SK-N-SH (cell line): ENCODE measurements at regions not wholly inside any gene's neighbourhood (a gene's known extent, or its start where the extent isn't known, plus 50 kb on each side); places are given as distances from the start of the nearest gene placed in this dataset.

Experiments used
- CTCF ChIA-PET: fragments of 300-600, 350-600 bp; formaldehyde crosslinking; extraction: SDS; loops from one replicate; lab custom pipeline; 2021; lab: Yijun Ruan, JAX
- POLR2A ChIA-PET: fragments of 350-600 bp; sonication (Branson Sonifier 250); formaldehyde crosslinking; extraction: SDS; loops from one replicate; lab custom pipeline; 2020; ENCODE audit warnings: antibody characterized with exemption, inconsistent platforms; lab: Yijun Ruan, JAX
- DNase-seq: peaks from one replicate; pipeline ENCODE4 v3.0.0; 2012
- H2AFZ ChIP-seq: fragments of 200-600 bp; sonication (generic); 2 replicates; pipeline ENCODE4 v1.8.1; 2016; ENCODE audit warnings: antibody characterized with exemption, mild to moderate bottlenecking, low read depth
- H3F3A ChIP-seq: fragments of 200-600 bp; sonication (generic); replicated peaks from 2 replicates; pipeline ENCODE3; 2016; ENCODE audit warnings: antibody characterized with exemption, mild to moderate bottlenecking; ENCODE audit not compliant: insufficient read depth
- H3K27ac ChIP-seq, 2 experiments: fragments of 200-500 bp in 1 of 2; fragments of 200-600 bp in 1 of 2; sonication (Bioruptor generic) in 1 of 2; sonication (generic), shearing (Covaris generic) in 1 of 2; 2 replicates each; pipeline versions ENCODE4 v1.5.1 to v1.6.1; 2014 to 2016; ENCODE audit warnings: low read depth in 2 of 2, inconsistent platforms in 1 of 2, low read length in 1 of 2, mild to moderate bottlenecking in 1 of 2, mixed read lengths in 1 of 2
- H3K27me3 ChIP-seq: fragments of 200-600 bp; sonication (generic), shearing (Covaris generic); 2 replicates; pipeline ENCODE4 v1.6.1; 2016; ENCODE audit warnings: mixed run types; ENCODE audit not compliant: insufficient read depth
- H3K36me3 ChIP-seq, 2 experiments: fragments of 200-500 bp in 1 of 2; fragments of 200-600 bp in 1 of 2; sonication (Bioruptor generic) in 1 of 2; sonication (generic) in 1 of 2; replicated peaks in 1 of 2; 2 replicates each; pipeline versions ENCODE3 to v1.5.1; 2014 to 2016; ENCODE audit warnings: low read length in 1 of 2, mild to moderate bottlenecking in 1 of 2; ENCODE audit not compliant: insufficient read depth in 2 of 2, control insufficient read depth in 1 of 2
- H3K4me1 ChIP-seq, 2 experiments: fragments of 200-500 bp in 1 of 2; fragments of 200-600 bp in 1 of 2; sonication (Bioruptor generic) in 1 of 2; sonication (generic), shearing (Covaris generic) in 1 of 2; 2 replicates each; pipeline versions ENCODE4 v1.5.1 to v1.6.1; 2014 to 2016; ENCODE audit warnings: low read depth in 1 of 2, low read length in 1 of 2, mixed run types in 1 of 2; ENCODE audit not compliant: insufficient read depth in 2 of 2, control insufficient read depth in 1 of 2
- H3K4me2 ChIP-seq: fragments of 200-600 bp; sonication (generic), shearing (Covaris generic); 2 replicates; pipeline ENCODE4 v1.6.1; 2017; ENCODE audit warnings: mixed run types
- H3K4me3 ChIP-seq, 2 experiments: fragments of 200-500 bp in 1 of 2; fragments of 200-600 bp in 1 of 2; sonication (Bioruptor generic) in 1 of 2; sonication (generic), shearing (Covaris generic) in 1 of 2; 2 replicates each; pipeline versions ENCODE4 v1.5.1 to v1.8.1; 2014 to 2016; ENCODE audit warnings: low read depth in 2 of 2, inconsistent platforms in 1 of 2, low read length in 1 of 2, mild to moderate bottlenecking in 1 of 2, mixed read lengths in 1 of 2, moderate library complexity in 1 of 2
- H3K79me2 ChIP-seq: fragments of 200-600 bp; sonication (generic); 2 replicates; pipeline ENCODE4 v1.8.1; 2017; ENCODE audit warnings: mild to moderate bottlenecking; ENCODE audit not compliant: insufficient read depth
- H3K9ac ChIP-seq: fragments of 200-600 bp; sonication (generic); 2 replicates; pipeline ENCODE4 v1.6.1; 2017; ENCODE audit warnings: mixed run types
- H3K9me2 ChIP-seq: fragments of 200-600 bp; sonication (generic); 2 replicates; pipeline ENCODE4 v1.6.1; 2017; ENCODE audit warnings: mixed run types
- H3K9me3 ChIP-seq: fragments of 200-600 bp; sonication (generic); 2 replicates; pipeline ENCODE4 v1.6.1; 2017; ENCODE audit warnings: mixed run types, mild to moderate bottlenecking, moderate library complexity
- H4K20me1 ChIP-seq: fragments of 200-600 bp; sonication (generic); 2 replicates; pipeline ENCODE4 v1.6.1; 2017; ENCODE audit warnings: mild to moderate bottlenecking, mixed run types; ENCODE audit not compliant: insufficient read depth
- ELF1 ChIP-seq: IDR thresholded peaks from 2 replicates; pipeline ENCODE4 v1.4.0; 2012
- EP300 ChIP-seq, 2 experiments: IDR thresholded peaks; 2 replicates each; pipeline versions ENCODE4 v1.4.0 to v1.6.1; 2012; ENCODE audit warnings: borderline replicate concordance in 1 of 2, low read depth in 1 of 2, low read length in 1 of 2
- FOXJ3 ChIP-seq: sonication (generic); formaldehyde crosslinking; IDR thresholded peaks from 2 replicates; pipeline ENCODE4 v1.5.1; 2020; ENCODE audit warnings: mild to moderate bottlenecking, missing genetic modification reagents
- FOXM1 ChIP-seq: IDR thresholded peaks from 2 replicates; pipeline ENCODE4 v1.4.0; 2012; ENCODE audit warnings: low read depth, mild to moderate bottlenecking
- GABPA ChIP-seq: IDR thresholded peaks from 2 replicates; pipeline ENCODE4 v1.4.0; 2012; ENCODE audit warnings: low read depth, mild to moderate bottlenecking
- GATA2 ChIP-seq: sonication (generic); formaldehyde crosslinking; IDR thresholded peaks from 2 replicates; pipeline ENCODE4 v1.5.0; 2020; ENCODE audit warnings: mild to moderate bottlenecking, missing genetic modification reagents
- JUND ChIP-seq: IDR thresholded peaks from 2 replicates; pipeline ENCODE4 v1.4.0; 2012
- POLR2AphosphoS5 ChIP-seq: IDR thresholded peaks from 2 replicates; pipeline ENCODE4 v1.6.1; 2012; ENCODE audit warnings: low read depth, low read length
- RCOR1 ChIP-seq: fragments of 150-350 bp; IDR thresholded peaks from 2 replicates; pipeline ENCODE4 v1.6.1; 2017; ENCODE audit warnings: antibody characterized with exemption, low read length
- RFX5 ChIP-seq: IDR thresholded peaks from 2 replicates; pipeline ENCODE4 v1.6.1; 2012; ENCODE audit warnings: mild to moderate bottlenecking, improper control_type of control experiment, low read length
- RXRA ChIP-seq: IDR thresholded peaks from 2 replicates; pipeline ENCODE4 v1.4.0; 2012; ENCODE audit warnings: low read depth, mild to moderate bottlenecking, borderline replicate concordance
- SMC3 ChIP-seq: IDR thresholded peaks from 2 replicates; pipeline ENCODE4 v1.6.1; 2012; ENCODE audit warnings: low read depth, low read length, improper control_type of control experiment
- TAF1 ChIP-seq: IDR thresholded peaks from 2 replicates; pipeline ENCODE4 v1.6.1; 2012; ENCODE audit warnings: low read depth, mild to moderate bottlenecking, low read length, moderate library complexity, borderline replicate concordance
- TCF12 ChIP-seq: IDR thresholded peaks from 2 replicates; pipeline ENCODE4 v1.4.0; 2012
- TEAD4 ChIP-seq: IDR thresholded peaks from 2 replicates; pipeline ENCODE4 v1.4.0; 2012; ENCODE audit warnings: mild to moderate bottlenecking, borderline replicate concordance; ENCODE audit not compliant: insufficient read depth
- YY1 ChIP-seq: IDR thresholded peaks from 2 replicates; pipeline ENCODE4 v1.4.0; 2012; ENCODE audit warnings: low read depth, mild to moderate bottlenecking
- WGBS: methylation state at CpG from one replicate; pipeline ENCODE4 v1.1.6; 2017; ENCODE audit warnings: low lambda C conversion rate; 5-methylcytosine and 5-hydroxymethylcytosine counted together
- TF ChIP-seq, protein P1 (sequence below): fragments of 150-350 bp; IDR thresholded peaks from 2 replicates; pipeline ENCODE4 v1.6.1; 2017; ENCODE audit warnings: antibody characterized with exemption, low read length, low read depth, borderline replicate concordance
- TF ChIP-seq, protein P2 (sequence below): fragments of 150-350 bp; IDR thresholded peaks from 2 replicates; pipeline ENCODE4 v1.6.1; 2016; ENCODE audit warnings: mild to moderate bottlenecking, low read depth, low read length
- TF ChIP-seq, protein P3 (sequence below): IDR thresholded peaks from 2 replicates; pipeline ENCODE4 v1.4.0; 2012; ENCODE audit warnings: low read depth
- TF ChIP-seq, protein P4 (sequence below): fragments of 200-600 bp; sonication (generic); IDR thresholded peaks from 2 replicates; pipeline ENCODE4 v1.6.1; 2017; ENCODE audit warnings: antibody characterized with exemption, mild to moderate bottlenecking, moderate library complexity
- TF ChIP-seq, protein P5 (sequence below): IDR thresholded peaks from 2 replicates; pipeline ENCODE4 v1.6.1; 2012; ENCODE audit warnings: mild to moderate bottlenecking, low read depth, low read length, moderate library complexity

DNA sequence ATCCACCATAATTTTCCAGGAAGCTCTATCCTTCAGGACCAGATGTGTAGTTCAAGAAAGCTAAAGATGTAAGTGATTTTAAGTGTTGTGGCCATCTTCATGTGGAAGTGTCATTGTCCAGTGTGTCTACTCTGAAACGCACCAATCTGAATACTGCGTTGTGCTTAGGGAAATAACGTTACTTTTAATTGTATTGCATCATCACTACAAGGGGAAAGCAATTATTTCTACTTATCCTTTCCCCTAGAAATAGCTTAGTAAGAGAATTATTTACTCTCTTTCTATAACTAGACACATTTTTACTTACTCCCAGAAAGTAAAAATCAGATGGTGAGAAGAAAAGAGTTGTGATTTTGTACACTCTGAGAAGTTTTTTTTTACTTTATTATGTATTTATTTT is 102.4 kb upstream of the DLGAP1 start:
- no peak overlapping the region for H2AFZ ChIP-seq
- H3K9ac ChIP-seq = no peak overlapping the region
- no peaks in the 10 kb centered on the region for H3K79me2 ChIP-seq
- H3K9me2 ChIP-seq = no peaks in the 10 kb centered on the region
- H3K27me3 ChIP-seq = no peaks in the 10 kb centered on the region
- ChIA-PET CTCF (no interaction called here), POLR2A (no interaction called here)
- H3K27ac ChIP-seq = no peak overlapping the region
- no peaks in the 10 kb centered on the region for H3K36me3 ChIP-seq
- no peaks in the 10 kb centered on the region for H3F3A ChIP-seq
- H4K20me1 ChIP-seq = no peaks in the 10 kb centered on the region
- H3K4me2 ChIP-seq = no peak overlapping the region
- no peaks in the 10 kb centered on the region for H3K4me1 ChIP-seq
- H3K4me3 ChIP-seq = no peak overlapping the region
- TF ChIP-seq EP300 (IDR thresholded peaks at IDR 0.05; ENCODE audit: borderline replicate concordance in 1 of 2, low read depth in 1 of 2, low read length in 1 of 2) = no peak
- TF ChIP-seq, protein P1, sequence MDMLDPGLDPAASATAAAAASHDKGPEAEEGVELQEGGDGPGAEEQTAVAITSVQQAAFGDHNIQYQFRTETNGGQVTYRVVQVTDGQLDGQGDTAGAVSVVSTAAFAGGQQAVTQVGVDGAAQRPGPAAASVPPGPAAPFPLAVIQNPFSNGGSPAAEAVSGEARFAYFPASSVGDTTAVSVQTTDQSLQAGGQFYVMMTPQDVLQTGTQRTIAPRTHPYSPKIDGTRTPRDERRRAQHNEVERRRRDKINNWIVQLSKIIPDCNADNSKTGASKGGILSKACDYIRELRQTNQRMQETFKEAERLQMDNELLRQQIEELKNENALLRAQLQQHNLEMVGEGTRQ = no peak
- TF ChIP-seq TEAD4 = no peak
- TF ChIP-seq ELF1 = no peak
- no peak for TF ChIP-seq POLR2AphosphoS5
- no peak for TF ChIP-seq RXRA
- no peak for TF ChIP-seq RCOR1
- TF ChIP-seq, protein P2, sequence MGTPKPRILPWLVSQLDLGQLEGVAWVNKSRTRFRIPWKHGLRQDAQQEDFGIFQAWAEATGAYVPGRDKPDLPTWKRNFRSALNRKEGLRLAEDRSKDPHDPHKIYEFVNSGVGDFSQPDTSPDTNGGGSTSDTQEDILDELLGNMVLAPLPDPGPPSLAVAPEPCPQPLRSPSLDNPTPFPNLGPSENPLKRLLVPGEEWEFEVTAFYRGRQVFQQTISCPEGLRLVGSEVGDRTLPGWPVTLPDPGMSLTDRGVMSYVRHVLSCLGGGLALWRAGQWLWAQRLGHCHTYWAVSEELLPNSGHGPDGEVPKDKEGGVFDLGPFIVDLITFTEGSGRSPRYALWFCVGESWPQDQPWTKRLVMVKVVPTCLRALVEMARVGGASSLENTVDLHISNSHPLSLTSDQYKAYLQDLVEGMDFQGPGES = no peak
- TF ChIP-seq TAF1 = no peak
- no peak for TF ChIP-seq TCF12
- TF ChIP-seq YY1 = no peak
- TF ChIP-seq JUND = no peak
- no peak for TF ChIP-seq FOXM1
- no peak for TF ChIP-seq GABPA
- no peak for TF ChIP-seq SMC3
- TF ChIP-seq, protein P3, sequence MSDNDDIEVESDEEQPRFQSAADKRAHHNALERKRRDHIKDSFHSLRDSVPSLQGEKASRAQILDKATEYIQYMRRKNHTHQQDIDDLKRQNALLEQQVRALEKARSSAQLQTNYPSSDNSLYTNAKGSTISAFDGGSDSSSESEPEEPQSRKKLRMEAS = no peak
- TF ChIP-seq, protein P4, sequence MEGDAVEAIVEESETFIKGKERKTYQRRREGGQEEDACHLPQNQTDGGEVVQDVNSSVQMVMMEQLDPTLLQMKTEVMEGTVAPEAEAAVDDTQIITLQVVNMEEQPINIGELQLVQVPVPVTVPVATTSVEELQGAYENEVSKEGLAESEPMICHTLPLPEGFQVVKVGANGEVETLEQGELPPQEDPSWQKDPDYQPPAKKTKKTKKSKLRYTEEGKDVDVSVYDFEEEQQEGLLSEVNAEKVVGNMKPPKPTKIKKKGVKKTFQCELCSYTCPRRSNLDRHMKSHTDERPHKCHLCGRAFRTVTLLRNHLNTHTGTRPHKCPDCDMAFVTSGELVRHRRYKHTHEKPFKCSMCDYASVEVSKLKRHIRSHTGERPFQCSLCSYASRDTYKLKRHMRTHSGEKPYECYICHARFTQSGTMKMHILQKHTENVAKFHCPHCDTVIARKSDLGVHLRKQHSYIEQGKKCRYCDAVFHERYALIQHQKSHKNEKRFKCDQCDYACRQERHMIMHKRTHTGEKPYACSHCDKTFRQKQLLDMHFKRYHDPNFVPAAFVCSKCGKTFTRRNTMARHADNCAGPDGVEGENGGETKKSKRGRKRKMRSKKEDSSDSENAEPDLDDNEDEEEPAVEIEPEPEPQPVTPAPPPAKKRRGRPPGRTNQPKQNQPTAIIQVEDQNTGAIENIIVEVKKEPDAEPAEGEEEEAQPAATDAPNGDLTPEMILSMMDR = no peak
- no peak for DNase-seq
- WGBS = 0% methylated on average over 3 of the region's 3 CpGs
- H3K9me3 ChIP-seq = no peaks in the 10 kb centered on the region

DNA sequence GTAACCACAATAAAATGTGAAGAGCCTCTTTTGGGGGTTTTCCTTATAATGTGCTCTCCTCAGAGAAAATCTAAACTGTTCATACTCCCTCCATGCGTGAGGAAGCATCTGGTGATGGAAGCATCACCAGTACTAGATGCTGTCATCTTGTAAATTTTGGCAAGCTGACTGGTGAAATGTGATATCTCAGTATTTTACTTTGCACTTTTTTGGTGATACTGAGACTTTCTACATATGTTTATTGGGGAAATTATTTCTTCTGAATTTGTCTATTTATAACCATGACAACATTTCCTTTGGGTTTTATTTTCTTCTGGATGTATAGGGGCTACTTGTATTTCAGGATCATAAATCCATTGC is 95.9 kb upstream of the DLGAP1 start:
- CTCF ChIA-PET = no interaction called here
- H3K36me3 ChIP-seq = no peaks in the 10 kb centered on the region
- TF ChIP-seq YY1 (no peak), FOXJ3 (CRISPR knock-in tag) (no peak), RXRA (no peak), FOXM1 (no peak), GATA2 (CRISPR knock-in tag) (no peak), RFX5 (no peak)
- TF ChIP-seq, protein P5, sequence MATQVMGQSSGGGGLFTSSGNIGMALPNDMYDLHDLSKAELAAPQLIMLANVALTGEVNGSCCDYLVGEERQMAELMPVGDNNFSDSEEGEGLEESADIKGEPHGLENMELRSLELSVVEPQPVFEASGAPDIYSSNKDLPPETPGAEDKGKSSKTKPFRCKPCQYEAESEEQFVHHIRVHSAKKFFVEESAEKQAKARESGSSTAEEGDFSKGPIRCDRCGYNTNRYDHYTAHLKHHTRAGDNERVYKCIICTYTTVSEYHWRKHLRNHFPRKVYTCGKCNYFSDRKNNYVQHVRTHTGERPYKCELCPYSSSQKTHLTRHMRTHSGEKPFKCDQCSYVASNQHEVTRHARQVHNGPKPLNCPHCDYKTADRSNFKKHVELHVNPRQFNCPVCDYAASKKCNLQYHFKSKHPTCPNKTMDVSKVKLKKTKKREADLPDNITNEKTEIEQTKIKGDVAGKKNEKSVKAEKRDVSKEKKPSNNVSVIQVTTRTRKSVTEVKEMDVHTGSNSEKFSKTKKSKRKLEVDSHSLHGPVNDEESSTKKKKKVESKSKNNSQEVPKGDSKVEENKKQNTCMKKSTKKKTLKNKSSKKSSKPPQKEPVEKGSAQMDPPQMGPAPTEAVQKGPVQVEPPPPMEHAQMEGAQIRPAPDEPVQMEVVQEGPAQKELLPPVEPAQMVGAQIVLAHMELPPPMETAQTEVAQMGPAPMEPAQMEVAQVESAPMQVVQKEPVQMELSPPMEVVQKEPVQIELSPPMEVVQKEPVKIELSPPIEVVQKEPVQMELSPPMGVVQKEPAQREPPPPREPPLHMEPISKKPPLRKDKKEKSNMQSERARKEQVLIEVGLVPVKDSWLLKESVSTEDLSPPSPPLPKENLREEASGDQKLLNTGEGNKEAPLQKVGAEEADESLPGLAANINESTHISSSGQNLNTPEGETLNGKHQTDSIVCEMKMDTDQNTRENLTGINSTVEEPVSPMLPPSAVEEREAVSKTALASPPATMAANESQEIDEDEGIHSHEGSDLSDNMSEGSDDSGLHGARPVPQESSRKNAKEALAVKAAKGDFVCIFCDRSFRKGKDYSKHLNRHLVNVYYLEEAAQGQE = no peak
- TF ChIP-seq, protein P3 = no peak
- TF ChIP-seq, protein P2 = no peak

More for the DNA sequence above, 95.9 kb upstream of the DLGAP1 start:
- Histone ChIP-seq H3K27me3 (no peaks in the 10 kb centered on the region), H3K9me3 (no peaks in the 10 kb centered on the region), H4K20me1 (no peaks in the 10 kb centered on the region), H3K9me2 (no peaks in the 10 kb centered on the region), H3F3A (no peaks in the 10 kb centered on the region), H3K4me3 (no peak overlapping the region), H3K4me2 (no peak overlapping the region), H3K9ac (no peak overlapping the region), H3K27ac (no peak overlapping the region), H3K4me1 (no peaks in the 10 kb centered on the region), H3K79me2 (no peaks in the 10 kb centered on the region), H2AFZ (no peak overlapping the region)
- POLR2A ChIA-PET = no interaction called here
- 0% methylated on average over 1 of the region's 1 CpG for WGBS
- no peak for DNase-seq
